ENCODE measurements at regions not wholly inside any gene's neighbourhood (a gene's known extent, or its start where the extent isn't known, plus 50 kb on each side); places are given as distances from the start of the nearest gene placed in this dataset.
"Not testable (repeated sequence)": the region's sequence is repeated elsewhere in the genome, so short reads cannot be mapped to it uniquely, and the experiment has no call there.

DNA sequence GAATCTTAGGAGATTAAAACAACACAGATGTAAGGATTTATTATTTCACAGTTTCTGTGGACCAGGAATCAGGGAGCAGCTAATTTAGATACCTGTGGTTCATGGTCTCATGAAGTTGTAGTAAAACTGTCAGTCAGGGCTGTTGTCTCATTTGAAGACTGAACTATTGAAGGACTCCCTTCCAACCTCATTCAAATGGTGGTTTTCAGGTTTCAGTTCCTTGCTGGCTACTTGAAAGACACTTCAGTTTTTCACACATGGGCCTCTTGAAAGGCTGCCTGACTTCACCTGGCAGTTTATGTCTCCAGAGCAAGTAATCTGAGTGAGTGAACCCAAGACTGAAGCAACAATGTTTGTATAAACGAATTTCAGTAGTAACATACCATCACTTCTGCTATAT, 915.9 kb downstream of the PLA2G4A start:
- no peak for DNase-seq

DNA sequence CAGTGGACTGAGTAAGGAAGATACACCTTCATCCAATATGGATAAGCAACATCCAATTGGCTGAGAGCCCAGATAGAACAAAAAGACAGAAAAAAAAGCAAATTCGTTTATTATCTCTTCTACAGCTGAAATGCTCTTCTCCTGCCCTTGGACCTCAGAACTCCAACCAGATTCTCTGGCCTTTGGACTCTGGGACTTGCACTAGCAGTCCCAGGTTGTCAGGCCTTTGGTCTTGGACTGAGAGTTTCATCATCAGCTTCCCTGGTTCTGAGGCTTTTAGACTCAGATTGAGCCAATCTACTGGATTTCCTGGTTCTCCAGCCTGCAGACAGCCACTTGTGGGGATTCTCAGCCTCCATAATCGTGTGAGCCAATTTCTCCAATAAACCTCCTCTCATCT, 926.8 kb downstream of the PLA2G4A start:
- no peak for DNase-seq

DNA sequence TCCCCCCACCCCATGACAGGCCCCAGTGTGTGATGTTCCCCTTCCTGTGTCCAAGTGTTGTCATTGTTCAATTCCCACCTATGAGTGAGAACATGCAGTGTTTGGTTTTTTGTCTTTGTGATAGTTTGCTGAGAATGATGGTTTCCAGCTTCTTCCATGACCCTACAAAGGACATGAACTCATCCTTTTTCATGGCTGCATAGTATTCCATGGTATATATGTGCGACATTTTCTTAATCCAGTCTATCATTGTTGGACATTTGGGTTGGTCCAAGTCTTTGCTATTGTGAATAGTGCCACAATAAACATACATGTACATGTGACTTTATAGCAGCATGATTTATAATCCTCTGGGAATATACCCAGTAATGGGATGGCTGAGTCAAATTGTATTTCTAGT, 927.9 kb downstream of the PLA2G4A start:
- not testable (repeated sequence) for DNase-seq

DNA sequence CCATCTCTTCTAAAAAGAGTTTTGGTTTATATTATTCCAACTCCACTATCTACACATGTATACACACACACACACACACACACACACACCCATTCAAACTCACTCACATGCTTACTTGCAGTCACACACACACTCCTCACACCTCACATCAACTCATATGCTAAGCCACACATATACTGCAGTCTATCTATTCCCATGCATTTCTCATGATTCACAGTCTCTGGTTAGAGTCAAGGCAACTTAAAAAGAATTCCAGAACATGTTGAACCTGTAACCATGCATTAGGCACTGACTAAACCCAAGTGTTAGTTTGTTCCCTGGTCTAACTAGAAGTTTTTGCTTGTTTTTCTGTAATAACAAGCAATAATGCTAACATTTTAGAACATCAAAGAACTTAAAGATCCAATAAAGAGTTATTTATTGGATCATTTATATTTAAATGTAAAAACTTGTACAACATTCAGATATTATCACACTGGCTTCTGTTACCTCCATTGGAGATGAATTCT, 931.1 kb downstream of the PLA2G4A start:
- no peak for DNase-seq

DNA sequence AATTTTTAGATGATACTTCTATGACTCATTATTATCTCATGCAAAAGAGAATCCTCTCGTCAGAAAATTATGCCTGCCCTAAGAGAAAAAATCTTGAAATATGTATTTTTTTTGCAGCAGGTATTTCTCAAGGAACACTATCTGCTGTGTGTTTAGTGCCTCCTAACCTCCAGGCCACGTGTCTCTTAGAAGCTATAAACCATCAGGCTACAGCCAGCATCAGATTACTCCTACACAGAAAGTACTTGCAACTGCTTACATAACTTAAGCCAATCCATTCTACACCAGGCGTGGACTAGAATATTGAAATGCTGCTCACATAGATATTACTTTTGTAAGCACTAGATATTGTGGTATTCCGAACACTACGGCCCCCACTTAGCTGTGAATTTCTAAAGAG, 933.4 kb downstream of the PLA2G4A start:
- no peak for DNase-seq

DNA sequence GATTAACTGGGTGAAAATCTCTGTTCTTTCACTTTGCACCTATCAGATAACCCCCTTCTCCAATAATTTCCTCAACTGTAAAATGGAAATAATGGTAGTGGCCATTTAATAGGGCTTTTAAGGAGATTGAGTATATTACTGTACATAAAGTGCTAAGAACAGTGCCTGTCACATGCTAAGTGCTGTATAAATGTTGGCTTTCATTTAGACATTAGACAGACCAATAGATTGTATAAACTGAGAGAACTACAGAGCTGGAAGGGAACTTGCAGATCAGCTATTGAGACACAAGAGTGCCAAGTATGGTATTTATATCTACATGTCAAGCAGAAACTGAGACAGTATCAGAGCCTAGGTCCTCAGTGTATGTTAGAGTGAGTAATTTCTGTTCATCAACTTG, 934.7 kb downstream of the PLA2G4A start:
- DNase-seq, result no peak

DNA sequence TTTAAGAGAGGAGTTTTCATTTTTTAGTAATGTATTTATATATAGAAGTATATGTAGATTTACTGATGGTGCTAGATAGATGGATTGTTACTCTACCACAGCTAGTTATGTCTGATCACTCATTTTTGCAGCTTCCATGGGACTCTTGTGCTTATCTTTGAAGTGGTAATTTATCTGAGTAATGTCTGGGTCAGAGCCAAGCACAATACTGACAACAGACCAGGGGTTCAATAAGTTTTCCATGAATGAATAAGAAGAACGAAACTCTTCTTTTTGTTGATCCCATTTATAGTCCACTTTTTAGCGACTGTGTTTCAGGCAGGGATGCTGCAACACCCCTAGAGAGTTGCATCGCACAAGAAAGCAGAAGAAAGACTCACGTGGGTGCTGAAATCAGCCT, 935.2 kb downstream of the PLA2G4A start:
- no peak for DNase-seq

DNA sequence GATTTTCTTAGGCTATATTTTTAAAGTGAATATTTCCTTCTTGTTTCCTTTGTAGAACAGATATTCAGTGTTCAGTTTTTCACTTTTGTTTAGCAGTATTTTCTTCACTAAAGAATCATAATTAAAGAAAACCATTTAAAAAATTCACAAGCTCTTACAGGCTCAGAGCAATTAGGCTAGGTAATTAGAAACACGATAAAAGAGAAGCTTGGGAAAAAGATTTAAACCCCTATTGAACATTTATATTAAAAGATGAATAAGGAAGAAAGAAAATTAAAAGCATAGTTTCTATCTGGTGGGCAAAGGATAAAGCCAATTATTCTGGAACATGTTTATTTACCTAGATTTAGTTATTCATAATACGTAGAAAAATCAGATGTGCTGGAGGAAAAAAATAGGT, 942.6 kb downstream of the PLA2G4A start:
- no peak for DNase-seq

DNA sequence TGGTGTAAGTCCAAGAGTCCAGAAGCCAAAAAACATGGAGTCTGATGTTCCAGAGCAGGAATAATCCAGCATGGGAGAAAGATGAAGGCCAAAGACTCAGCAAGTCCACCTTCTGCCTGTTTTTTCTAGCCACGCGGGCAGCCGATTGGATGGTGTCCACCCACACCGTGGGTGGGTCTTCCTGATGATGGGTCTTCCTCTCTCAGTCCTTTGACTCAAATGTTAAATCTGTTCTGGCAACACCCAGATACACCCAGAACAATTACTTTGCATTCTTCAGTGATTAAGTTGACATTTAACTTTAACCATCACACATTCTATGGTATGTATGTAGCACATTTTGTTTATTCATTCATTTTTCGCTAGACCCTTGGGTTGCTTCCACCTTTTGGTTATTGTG, 944.4 kb downstream of the PLA2G4A start:
- DNase-seq, result no peak

DNA sequence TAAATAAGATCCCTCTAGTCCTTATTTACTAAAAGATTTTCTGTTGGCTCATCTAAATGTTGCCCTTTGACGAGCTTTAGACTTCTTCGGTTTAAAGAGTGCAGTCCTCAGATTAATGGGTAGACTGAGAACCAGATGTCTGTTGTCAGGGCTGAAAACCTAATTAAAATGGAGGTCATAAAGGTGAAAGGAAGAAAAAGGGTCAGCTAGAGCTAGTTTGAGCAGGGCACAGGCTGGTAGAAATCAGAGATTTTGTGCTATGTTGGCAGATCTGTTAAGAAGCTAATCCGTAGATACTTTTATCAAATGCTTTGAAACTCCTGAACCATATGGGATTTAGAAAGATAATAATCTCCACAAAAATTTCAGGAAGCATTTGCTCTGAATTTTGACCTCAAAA, 959.0 kb downstream of the PLA2G4A start:
- peak; percentile 62 for DNase-seq

DNA sequence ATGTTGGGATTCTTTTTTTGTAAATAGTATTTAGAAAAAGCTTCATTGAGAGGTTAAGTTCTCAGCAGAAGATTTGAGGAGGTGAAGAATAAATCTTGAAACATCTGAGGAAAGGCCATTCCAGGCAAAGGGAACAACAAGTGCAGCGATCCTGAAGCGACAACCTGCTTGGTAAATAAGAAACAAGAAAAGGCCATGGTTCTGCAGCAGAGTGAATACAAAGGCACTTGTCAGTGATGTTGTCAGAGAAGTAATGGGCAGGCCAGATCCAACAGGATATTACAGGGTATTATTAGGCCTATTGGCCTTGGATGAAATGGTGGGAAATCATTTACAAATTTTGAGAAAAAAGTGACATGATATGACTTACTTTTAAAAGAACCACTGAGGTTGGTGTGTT, 960.0 kb downstream of the PLA2G4A start:
- DNase-seq, result no peak

DNA sequence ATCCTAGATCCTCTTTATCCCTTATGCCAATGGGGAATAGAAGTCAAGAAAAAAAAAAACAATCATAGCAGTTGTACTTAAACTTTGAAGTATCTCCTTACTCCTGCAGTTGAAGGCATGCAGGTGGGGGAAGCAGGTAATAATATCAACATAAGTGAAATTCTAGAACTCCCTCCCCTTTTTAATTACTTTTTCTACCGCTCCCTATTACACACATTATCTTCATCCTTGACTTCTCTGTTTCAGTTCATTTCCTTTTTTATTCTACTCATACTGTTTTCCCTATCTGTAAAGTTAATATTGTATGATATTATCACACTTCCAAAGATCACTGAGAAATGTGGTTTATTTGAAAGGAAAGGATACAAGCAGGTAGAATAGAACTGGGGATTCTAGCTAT, 962.0 kb downstream of the PLA2G4A start:
- DNase-seq, result no peak

DNA sequence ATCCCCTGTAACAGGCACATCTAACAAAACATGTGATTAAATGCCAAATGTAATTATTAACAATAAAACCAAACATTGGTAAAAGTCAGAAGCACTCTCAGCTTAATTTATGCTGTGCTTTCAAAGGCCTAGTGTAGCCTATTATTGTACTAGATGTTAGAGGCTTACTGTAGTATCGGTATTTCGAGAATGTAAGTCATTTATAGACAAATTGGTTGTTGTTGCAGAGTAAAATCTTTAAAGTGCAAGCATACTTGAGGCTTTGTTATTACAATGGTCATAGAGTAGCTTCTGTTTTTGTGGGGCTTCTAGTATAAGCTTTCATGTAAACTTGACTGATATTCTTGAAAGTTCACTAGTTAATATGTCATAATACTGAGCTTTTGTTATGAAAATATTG, 965.8 kb downstream of the PLA2G4A start:
- DNase-seq, result no peak

DNA sequence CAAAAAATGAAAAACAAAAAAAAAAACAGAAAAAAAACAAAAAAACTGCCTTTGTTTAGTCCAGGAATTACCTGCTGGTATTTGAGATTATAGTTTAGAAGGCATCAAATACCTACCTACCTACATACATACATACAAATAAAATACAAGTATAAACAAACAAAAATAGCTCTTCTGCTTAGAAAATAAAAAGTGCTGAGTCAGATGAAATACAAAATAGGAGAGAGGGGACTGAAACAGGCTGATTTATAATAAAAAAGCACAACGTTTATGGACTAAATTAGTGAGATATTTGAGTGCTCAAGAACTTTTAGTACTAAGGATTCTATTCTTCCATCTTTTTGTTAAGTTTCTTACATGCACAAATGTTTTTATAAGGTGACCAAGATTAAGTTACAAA, 980.8 kb downstream of the PLA2G4A start:
- no peak for DNase-seq

DNA sequence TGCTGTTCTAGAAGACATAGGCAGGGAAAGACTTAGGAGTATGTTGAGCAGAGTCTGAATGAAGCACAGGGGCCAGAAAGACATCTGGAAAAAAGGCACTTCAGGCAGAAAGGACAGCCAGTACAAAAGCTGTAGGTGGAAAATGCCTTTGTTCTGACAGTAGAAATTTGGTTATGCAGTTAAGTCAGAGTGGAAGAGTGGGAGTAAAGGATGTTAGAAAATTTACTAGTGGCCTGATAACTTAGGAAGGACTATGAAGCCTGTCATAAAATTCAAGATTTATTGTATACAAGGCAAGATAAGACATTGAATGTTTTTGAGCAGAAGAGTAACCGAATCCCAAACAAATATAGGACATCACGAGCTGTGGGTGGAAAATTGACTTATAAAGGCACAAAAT, 987.9 kb downstream of the PLA2G4A start:
- DNase-seq, result no peak

DNA sequence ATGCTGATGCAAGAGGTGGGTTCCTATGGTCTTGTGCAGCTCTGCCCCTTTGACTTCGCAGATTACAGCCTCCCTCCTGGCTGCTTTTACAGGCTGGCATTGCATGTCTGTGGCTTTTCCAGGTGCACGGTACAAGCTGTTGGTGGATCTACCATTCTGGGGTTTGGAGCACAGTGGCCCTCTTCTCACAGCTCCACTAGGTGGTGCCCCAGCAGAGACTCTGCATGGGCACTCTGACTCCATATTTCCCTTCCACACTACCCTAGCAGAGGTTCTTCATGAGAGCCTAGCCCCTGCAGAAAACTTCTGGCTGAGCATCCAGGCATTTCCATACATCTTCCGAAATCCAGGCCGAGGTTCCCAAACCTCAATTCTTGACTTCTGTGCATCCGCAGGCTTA, 989.0 kb downstream of the PLA2G4A start:
- DNase-seq, result peak; percentile 23

DNA sequence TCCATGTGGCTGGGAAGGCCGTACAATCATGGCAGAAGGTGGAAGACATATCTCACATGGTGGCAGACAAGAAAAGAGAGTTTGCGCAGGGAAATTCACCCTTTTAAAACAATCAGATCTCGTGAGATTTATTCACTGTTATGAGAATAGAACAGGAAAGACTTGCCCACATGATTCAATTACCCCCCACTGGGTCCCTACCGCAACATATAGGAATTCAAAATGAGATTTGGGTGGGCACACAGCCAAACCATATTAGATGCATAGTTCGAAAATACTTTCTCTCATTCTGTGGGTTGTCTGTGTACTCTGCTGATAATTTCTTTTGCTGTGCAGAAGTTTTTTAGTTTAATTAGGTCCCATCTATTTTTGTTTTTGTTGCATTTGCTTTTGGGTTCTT, 990.3 kb downstream of the PLA2G4A start:
- no peak for DNase-seq

DNA sequence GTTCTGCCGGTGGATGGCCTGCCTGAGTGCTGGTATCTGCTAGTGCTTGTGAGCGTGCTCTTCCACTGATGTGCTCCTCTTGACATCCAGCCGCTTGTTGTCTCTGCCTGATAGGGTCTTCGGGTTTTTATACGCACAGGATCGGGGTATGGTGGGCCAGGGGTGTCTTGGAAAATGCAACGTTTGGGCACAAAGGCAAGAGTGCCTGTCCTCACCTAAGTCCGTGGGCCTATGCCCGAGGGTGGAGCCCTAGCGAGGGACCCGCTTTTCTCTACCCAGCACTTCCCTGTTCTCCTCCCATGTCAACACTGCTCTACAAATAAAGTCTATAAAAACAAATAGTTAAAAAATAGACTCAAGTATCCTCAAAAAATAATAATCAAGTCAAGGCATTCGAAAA, 1007.8 kb downstream of the PLA2G4A start:
- no peak for DNase-seq

DNA sequence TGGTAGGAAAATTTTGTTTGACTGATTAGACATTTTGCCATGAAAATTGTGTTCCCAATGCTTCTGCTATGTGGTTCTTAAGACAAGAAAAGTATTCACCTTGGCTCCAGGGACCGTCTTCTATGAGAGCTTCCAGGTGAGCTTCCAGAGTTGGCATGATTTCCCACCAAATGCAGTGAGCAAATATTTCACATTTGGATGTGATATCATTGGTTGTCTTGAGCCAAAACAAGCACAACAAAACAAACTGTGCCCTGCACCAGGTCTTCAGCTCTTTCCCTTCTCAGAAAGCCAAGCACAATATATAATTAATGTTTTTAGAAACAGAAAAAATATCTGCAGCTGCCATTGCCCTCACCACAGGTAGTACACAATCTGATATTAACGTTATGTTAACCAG, 1009.0 kb downstream of the PLA2G4A start:
- no peak for DNase-seq

DNA sequence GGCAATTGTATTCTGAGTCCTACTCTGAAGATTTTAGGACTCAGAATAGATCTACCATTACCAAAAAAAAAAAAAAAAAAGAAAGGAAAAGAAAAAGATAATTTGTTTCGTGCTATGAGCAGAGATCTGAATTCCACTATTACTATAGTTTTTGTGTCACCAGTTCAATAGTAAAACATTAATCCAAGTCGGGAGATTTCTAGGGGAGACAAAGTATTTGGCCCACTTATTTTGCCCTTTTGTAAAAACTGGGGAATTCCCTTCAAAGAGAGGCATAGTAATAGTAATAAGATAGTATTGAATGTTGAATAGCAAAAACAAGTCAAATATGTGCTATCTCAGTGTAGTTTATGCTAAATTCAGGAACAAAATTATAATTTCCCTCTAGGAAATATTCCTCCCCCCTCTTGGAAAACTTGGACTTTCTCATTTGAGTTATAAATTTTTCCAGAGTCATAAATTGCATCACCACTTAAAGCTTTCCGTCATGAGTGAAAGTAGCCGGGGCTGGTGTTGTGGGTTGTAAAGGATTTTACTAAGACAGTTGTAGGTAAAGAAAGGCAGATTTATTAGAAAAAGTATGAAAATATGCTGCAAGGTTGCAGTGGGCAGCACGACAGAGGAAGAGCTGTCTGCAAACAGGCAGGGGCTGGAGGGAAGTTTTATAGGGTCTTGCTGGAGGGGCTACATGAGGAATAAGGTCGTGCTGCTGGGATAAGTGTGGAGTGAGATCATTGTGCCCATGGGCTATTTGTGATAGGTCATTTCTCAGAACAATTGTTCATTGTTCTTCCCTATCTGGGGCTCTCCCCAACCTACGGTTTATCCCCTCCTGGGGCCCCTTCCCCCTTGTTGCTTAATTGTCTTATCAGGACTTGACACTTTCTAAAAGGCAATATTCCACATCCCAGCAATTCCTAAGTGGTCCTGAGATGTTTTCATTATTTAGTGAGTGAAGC, 1009.9 kb downstream of the PLA2G4A start:
- no peak for DNase-seq

DNA sequence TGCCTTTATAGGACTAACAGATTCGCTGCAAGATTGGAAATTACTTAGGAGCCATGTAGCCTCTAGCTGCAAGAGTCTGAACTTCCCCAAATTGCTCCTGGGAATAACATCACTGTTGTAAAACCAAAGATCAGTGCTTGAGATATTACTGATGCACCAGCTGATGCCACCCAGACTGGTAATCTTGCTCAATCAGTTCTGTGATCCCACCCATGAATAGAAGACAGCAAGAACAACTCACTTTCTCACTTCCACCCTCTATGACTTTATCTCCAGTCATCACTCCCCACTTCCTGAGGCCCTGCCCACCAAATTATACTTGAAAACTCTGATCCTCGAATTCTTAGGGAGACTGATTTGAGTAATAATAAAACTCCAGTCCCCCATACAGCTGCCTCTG, 1011.1 kb downstream of the PLA2G4A start:
- no peak for DNase-seq

DNA sequence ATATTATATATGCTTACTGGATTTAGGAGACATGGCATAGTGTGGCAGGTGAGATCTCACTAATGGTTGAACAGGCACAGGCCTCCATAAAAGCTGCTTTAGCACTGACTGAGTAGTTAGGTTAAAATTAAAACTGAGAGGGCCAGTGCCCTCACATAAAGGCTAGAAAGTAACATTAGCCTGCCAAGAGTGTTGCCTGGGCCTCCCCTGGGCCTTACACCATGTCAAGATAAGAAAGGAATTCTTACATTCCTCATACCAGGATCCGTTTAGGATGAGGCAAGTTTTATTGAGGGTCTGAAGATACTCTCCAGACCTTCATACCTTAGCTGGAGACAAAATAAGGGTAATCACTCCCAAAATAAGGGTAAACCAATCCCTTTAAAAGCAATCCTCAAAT, 1011.8 kb downstream of the PLA2G4A start:
- no peak for DNase-seq

DNA sequence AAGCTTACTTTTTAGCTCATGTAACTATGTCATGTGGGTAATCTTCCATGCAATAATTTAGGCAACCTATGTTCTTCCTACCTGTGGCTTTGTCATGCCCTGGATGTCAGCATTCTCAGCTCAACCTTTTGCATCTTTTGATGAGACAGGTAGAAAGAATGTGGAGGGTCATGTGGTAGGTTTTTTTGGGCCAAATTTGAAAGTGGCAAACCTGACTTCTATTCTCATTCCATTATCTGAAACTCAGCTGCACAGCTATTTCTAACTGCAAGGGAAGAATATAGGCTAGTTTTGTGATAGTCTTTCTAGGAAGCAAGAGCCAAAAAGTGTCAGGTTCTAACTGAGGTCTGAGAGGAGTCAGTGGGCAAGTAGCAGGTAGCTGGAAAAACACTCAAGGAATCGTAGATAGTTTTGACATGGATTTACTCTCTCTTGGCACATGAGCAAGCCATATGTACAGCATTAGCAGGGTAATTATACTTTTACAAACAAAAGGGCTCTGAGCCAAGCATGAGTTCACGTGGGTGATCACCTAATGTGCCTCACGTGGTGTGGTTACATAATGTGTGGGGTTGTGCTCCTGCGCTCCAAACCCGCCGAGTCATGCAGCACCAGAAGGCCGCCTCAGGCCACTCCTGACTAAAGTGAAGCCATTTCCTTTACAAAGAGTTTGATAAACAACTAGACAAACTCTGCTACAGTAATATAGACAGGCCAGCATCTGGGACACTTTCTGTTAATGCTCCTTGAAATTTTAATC, 1013.8 kb downstream of the PLA2G4A start:
- no peak for DNase-seq

DNA sequence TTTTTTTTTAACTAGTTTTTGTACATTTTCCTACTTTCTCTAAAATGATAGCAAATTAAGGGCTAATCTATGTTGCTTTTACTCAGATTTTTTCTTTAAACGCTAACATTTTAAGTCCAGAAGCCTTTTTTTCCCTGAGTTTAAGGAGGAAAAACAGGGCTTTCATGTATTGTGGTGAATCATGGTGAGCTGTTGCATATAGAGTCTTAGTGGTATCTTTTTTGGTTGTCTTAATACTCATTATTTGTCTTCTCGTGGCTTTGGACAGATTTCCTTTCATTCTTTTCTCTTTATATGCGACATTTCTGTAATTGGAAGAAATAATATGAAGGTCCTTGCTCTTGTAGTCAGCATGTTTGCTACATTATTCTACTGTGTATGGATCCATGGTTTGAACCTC, 1015.6 kb downstream of the PLA2G4A start:
- DNase-seq, result no peak

Data from NCI-H82 (cell line).